LNCAP (cell line): ENCODE measurements at regions not wholly inside any gene's neighbourhood (a gene's known extent, or its start where the extent isn't known, plus 50 kb on each side); places are given as distances from the start of the nearest gene placed in this dataset.

Experiments
- CTCF ChIP-seq: fragments of 450-650 bp; IDR thresholded peaks from 2 replicates; pipeline ENCODE4 v1.5.1; 2017; ENCODE audit warnings: mild to moderate bottlenecking

GRCh38 chr6:82035526-82035925, 212.0 kb downstream of the IBTK start:
- no peak for TF ChIP-seq CTCF

- TF ChIP-seq CTCF = no peak
Measured at GRCh38 chr6:82033631-82034211, 213.8 kb downstream of the IBTK start.

GRCh38 chr6:82032444-82032843, 215.1 kb downstream of the IBTK start:
- TF ChIP-seq CTCF = no peak

- no peak for TF ChIP-seq CTCF
Measured at GRCh38 chr6:82030761-82031503, 216.6 kb downstream of the IBTK start.

- TF ChIP-seq CTCF = no peak
Measured at GRCh38 chr6:82030301-82030700, 217.2 kb downstream of the IBTK start.

- TF ChIP-seq CTCF = no peak
Measured at GRCh38 chr6:82025271-82025670, 222.3 kb downstream of the IBTK start.

- no peak for TF ChIP-seq CTCF
Measured at GRCh38 chr6:82022614-82023129, 224.9 kb downstream of the IBTK start.
